H1 (cell line): ENCODE measurements at regions not wholly inside any gene's neighbourhood (a gene's known extent, or its start where the extent isn't known, plus 50 kb on each side); places are given as distances from the start of the nearest gene placed in this dataset.

Experiments used
- CTCF ChIA-PET: fragments of 300-600 bp; sonication (Branson Sonifier 250); formaldehyde crosslinking; loops from one replicate; lab custom pipeline; 2021; ENCODE audit not compliant: partially characterized antibody; lab: Charles Lee
- POLR2A ChIA-PET: fragments of 300-600 bp; sonication (Branson Sonifier 250); formaldehyde crosslinking; loops from one replicate; lab custom pipeline; 2021; ENCODE audit warnings: inconsistent platforms; ENCODE audit not compliant: partially characterized antibody; lab: Charles Lee
- DNase-seq, 2 experiments: peaks; one replicate each; pipeline versions ENCODE4 v3.0.0 to v3.0.0-alpha.2; 2010 to 2022; ENCODE audit warnings: low spot score in 2 of 2, low read depth in 1 of 2, mixed read lengths in 1 of 2
- FAIRE-seq: peaks from 2 replicates; lab custom pipeline; 2011; peaks lifted over from hg19 to GRCh38; lab: Jason Lieb, UNC
- H2AFZ ChIP-seq: 2 replicates; pipeline ENCODE4 v1.8.1; 2012; ENCODE audit warnings: low read length, inconsistent platforms
- H2AK5ac ChIP-seq: 2 replicates; pipeline ENCODE4 v1.6.1; 2013; ENCODE audit warnings: low read depth, low read length
- H2BK120ac ChIP-seq: replicated peaks from 2 replicates; pipeline ENCODE3; 2013; ENCODE audit warnings: low read depth, low read length, inconsistent platforms
- H2BK12ac ChIP-seq: 2 replicates; pipeline ENCODE4 v1.6.1; 2013; ENCODE audit warnings: low read depth, low read length
- H2BK15ac ChIP-seq: 2 replicates; pipeline ENCODE4 v1.6.1; 2013; ENCODE audit warnings: low read length
- H2BK20ac ChIP-seq: 2 replicates; pipeline ENCODE4 v1.6.1; 2013; ENCODE audit warnings: low read length
- H2BK5ac ChIP-seq: 2 replicates; pipeline ENCODE4 v1.6.1; 2013; ENCODE audit warnings: low read depth, low read length
- H3K14ac ChIP-seq: 2 replicates; pipeline ENCODE4 v1.6.1; 2013; ENCODE audit warnings: inconsistent platforms; ENCODE audit not compliant: insufficient read length
- H3K18ac ChIP-seq: 2 replicates; pipeline ENCODE4 v1.6.1; 2013; ENCODE audit warnings: low read length; ENCODE audit errors: extremely low read depth
- H3K23ac ChIP-seq: 2 replicates; pipeline ENCODE4 v1.6.1; 2013; ENCODE audit warnings: inconsistent platforms; ENCODE audit not compliant: insufficient read length
- H3K23me2 ChIP-seq: 2 replicates; pipeline ENCODE4 v1.6.1; 2013; ENCODE audit warnings: low read depth, low read length
- H3K27ac ChIP-seq: 2 replicates; pipeline ENCODE4 v1.6.1; 2011; ENCODE audit warnings: low read depth, low read length, inconsistent platforms
- H3K27me3 ChIP-seq, 4 experiments: replicated peaks in 1 of 4; 1 replicate in 1 of 4; 2 replicates in 3 of 4; pipeline versions ENCODE4 v1.6.1 to v1.8.1; 2011 to 2013; ENCODE audit warnings: low read length in 3 of 4, mild to moderate bottlenecking in 3 of 4, inconsistent platforms in 2 of 4, mixed read lengths in 2 of 4, moderate library complexity in 1 of 4; ENCODE audit not compliant: control insufficient read depth in 3 of 4, insufficient read depth in 3 of 4; ENCODE audit errors: extremely low read depth in 1 of 4
- H3K36me3 ChIP-seq, 4 experiments: 2 replicates each; pipeline versions ENCODE4 v1.6.1 to v1.8.1; 2011 to 2013; ENCODE audit warnings: mild to moderate bottlenecking in 4 of 4, low read length in 3 of 4, moderate library complexity in 2 of 4, control low read depth in 1 of 4, inconsistent platforms in 1 of 4; ENCODE audit not compliant: insufficient read depth in 4 of 4, control insufficient read depth in 2 of 4
- H3K4ac ChIP-seq: replicated peaks from 2 replicates; pipeline ENCODE3; 2013; ENCODE audit warnings: low read length, low read depth, mixed read lengths, inconsistent platforms; ENCODE audit not compliant: insufficient read length
- H3K4me1 ChIP-seq, 4 experiments: replicated peaks in 1 of 4; 1 replicate in 1 of 4; 2 replicates in 3 of 4; pipeline versions ENCODE4 v1.6.1 to v1.8.1; 2011 to 2013; ENCODE audit warnings: low read length in 3 of 4, inconsistent platforms in 2 of 4, mixed read lengths in 1 of 4; ENCODE audit not compliant: insufficient read depth in 4 of 4, control insufficient read depth in 3 of 4
- H3K4me2 ChIP-seq, 2 experiments: 2 replicates each; pipeline versions ENCODE4 v1.6.1 to v1.8.1; 2011 to 2013; ENCODE audit warnings: low read depth in 2 of 2, low read length in 2 of 2, control low read depth in 1 of 2, inconsistent platforms in 1 of 2, mild to moderate bottlenecking in 1 of 2; ENCODE audit not compliant: insufficient read depth in 1 of 2
- H3K4me3 ChIP-seq, 4 experiments: fragments of 200-600, 300-600 bp in 1 of 4; sonication (generic), shearing (Covaris generic), sonication (Bioruptor Twin) in 1 of 4; 2 replicates each; pipeline versions ENCODE4 v1.5.1 to v1.8.1; 2011 to 2016; ENCODE audit warnings: low read length in 4 of 4, low read depth in 3 of 4, control low read depth in 2 of 4, inconsistent platforms in 2 of 4, mild to moderate bottlenecking in 2 of 4, mixed read lengths in 1 of 4, moderate library complexity in 1 of 4; ENCODE audit not compliant: insufficient read depth in 2 of 4; ENCODE audit errors: extremely low read depth in 1 of 4
- H3K56ac ChIP-seq: replicated peaks from 2 replicates; pipeline ENCODE3; 2013; ENCODE audit warnings: low read depth, mild to moderate bottlenecking, mixed read lengths, low read length, inconsistent platforms; ENCODE audit not compliant: insufficient read length
- H3K79me1 ChIP-seq: 2 replicates; pipeline ENCODE4 v1.6.1; 2013; ENCODE audit warnings: low read depth, low read length, control low read depth
- H3K79me2 ChIP-seq, 2 experiments: 2 replicates each; pipeline versions ENCODE4 v1.6.1 to v1.8.1; 2012 to 2013; ENCODE audit warnings: low read length in 2 of 2, mild to moderate bottlenecking in 2 of 2, inconsistent platforms in 1 of 2; ENCODE audit not compliant: insufficient read depth in 2 of 2, control insufficient read depth in 1 of 2
- H3K9ac ChIP-seq, 4 experiments: replicated peaks in 1 of 4; 1 replicate in 1 of 4; 2 replicates in 3 of 4; pipeline versions ENCODE4 v1.6.1 to v1.8.1; 2011 to 2013; ENCODE audit warnings: low read depth in 3 of 4, low read length in 3 of 4, control low read depth in 2 of 4, mild to moderate bottlenecking in 2 of 4, moderate library complexity in 2 of 4, inconsistent platforms in 1 of 4; ENCODE audit errors: extremely low read depth in 1 of 4
- H3K9me3 ChIP-seq, 2 experiments: 2 replicates each; pipeline versions ENCODE4 v1.6.1 to v1.8.1; 2012 to 2013; ENCODE audit warnings: mild to moderate bottlenecking in 2 of 2, moderate library complexity in 2 of 2, control low read depth in 1 of 2, inconsistent platforms in 1 of 2, low read depth in 1 of 2, low read length in 1 of 2, mixed read lengths in 1 of 2; ENCODE audit not compliant: insufficient read depth in 2 of 2
- H4K20me1 ChIP-seq, 2 experiments: replicated peaks in 1 of 2; 2 replicates each; pipeline versions ENCODE3 to v1.8.1; 2011 to 2013; ENCODE audit warnings: inconsistent platforms in 2 of 2, low read length in 2 of 2, mild to moderate bottlenecking in 1 of 2; ENCODE audit not compliant: insufficient read depth in 2 of 2, control insufficient read depth in 1 of 2
- H4K5ac ChIP-seq: 2 replicates; pipeline ENCODE4 v1.6.1; 2013; ENCODE audit warnings: low read length, low read depth, mixed read lengths, inconsistent platforms; ENCODE audit not compliant: insufficient read length
- H4K8ac ChIP-seq: 2 replicates; pipeline ENCODE4 v1.8.0; 2013; ENCODE audit warnings: mild to moderate bottlenecking, moderate library complexity, low read length, inconsistent platforms; ENCODE audit not compliant: insufficient read depth; ENCODE audit errors: extremely low read depth
- H4K91ac ChIP-seq: replicated peaks from 2 replicates; pipeline ENCODE3; 2013; ENCODE audit warnings: low read length, mixed read lengths, inconsistent platforms; ENCODE audit not compliant: insufficient read length
- CBX5 ChIP-seq: fragments of 300-800, 300-1000 bp; sonication (generic); IDR thresholded peaks from 2 replicates; pipeline ENCODE4 v1.7.1; 2016; ENCODE audit warnings: antibody characterized with exemption, low read length, low read depth
- CEBPB ChIP-seq: IDR thresholded peaks from 2 replicates; pipeline ENCODE4 v1.6.1; 2012; ENCODE audit warnings: low read depth, low read length
- CHD2 ChIP-seq: IDR thresholded peaks from 2 replicates; pipeline ENCODE4 v1.6.1; 2012; ENCODE audit warnings: low read length, improper control_type of control experiment
- FOSL1 ChIP-seq: IDR thresholded peaks from 2 replicates; pipeline ENCODE4 v1.6.1; 2011; ENCODE audit warnings: mild to moderate bottlenecking, low read depth, low read length, moderate library complexity; ENCODE audit not compliant: insufficient read depth
- KDM1A ChIP-seq: fragments of 200-600, 300-600 bp; sonication (generic); IDR thresholded peaks from 2 replicates; pipeline ENCODE4 v1.7.1; 2016; ENCODE audit warnings: mild to moderate bottlenecking, low read length, borderline replicate concordance
- RFX5 ChIP-seq: IDR thresholded peaks from 2 replicates; pipeline ENCODE4 v1.6.1; 2011; ENCODE audit warnings: low read depth, low read length, improper control_type of control experiment, borderline replicate concordance
- RNF2 ChIP-seq: fragments of 200-900, 300-1000 bp; sonication (generic); IDR thresholded peaks from 2 replicates; pipeline ENCODE4 v1.7.1; 2016; ENCODE audit warnings: borderline replicate concordance, low read depth, mild to moderate bottlenecking, antibody characterized with exemption, low read length; ENCODE audit not compliant: poor library complexity, severe bottlenecking; ENCODE audit errors: missing control alignments
- SIRT6 ChIP-seq: IDR thresholded peaks from one replicate; pipeline ENCODE4 v1.7.1; 2012; ENCODE audit warnings: low read length, inconsistent platforms
- SP1 ChIP-seq: IDR thresholded peaks from 2 replicates; pipeline ENCODE4 v1.6.1; 2011; ENCODE audit warnings: low read depth, low read length
- SP2 ChIP-seq: IDR thresholded peaks from 2 replicates; pipeline ENCODE4 v1.6.1; 2012; ENCODE audit warnings: mild to moderate bottlenecking, low read length, inconsistent platforms
- TAF1 ChIP-seq: IDR thresholded peaks from 2 replicates; pipeline ENCODE4 v1.6.1; 2011; ENCODE audit warnings: mild to moderate bottlenecking, low read depth, low read length
- YY1 ChIP-seq: IDR thresholded peaks from 2 replicates; pipeline ENCODE4 v1.6.1; 2011; ENCODE audit warnings: low read depth, mild to moderate bottlenecking, low read length
- WGBS, 2 experiments: shearing (Covaris generic) in 1 of 2; methylation state at CpG; one replicate each; pipeline versions ENCODE4 v1.1.6 to v1.1.7; 2013 to 2015; ENCODE audit warnings: low lambda C conversion rate in 2 of 2, mixed read lengths in 2 of 2, inconsistent platforms in 1 of 2, low coverage in 1 of 2, missing lambda C conversion rate in 1 of 2; ENCODE audit not compliant: insufficient replicate concordance in 2 of 2, insufficient coverage in 1 of 2, insufficient read length in 1 of 2; ENCODE audit errors: extremely low coverage in 1 of 2, missing lambda C conversion rate in 1 of 2; 5-methylcytosine and 5-hydroxymethylcytosine counted together

- Histone ChIP-seq H2BK12ac (no peak overlapping the region), H3K18ac (no peak overlapping the region), H3K4me2 (no peak overlapping the region), H3K14ac (no peak overlapping the region), H3K23ac (no peak overlapping the region), H4K20me1 (peaks cover 0 to 1% of the 10 kb centered on the region in 2 experiments), H4K8ac (no peak overlapping the region), H3K79me2 (no peaks in the 10 kb centered on the region), H2BK20ac (no peak overlapping the region), H3K56ac (no peak overlapping the region), H3K9me3 (no peaks in the 10 kb centered on the region), H3K27me3 (peaks cover 0 to 8% (median 5%) of the 10 kb centered on the region in 4 experiments; a peak in 6 of 7 replicates), H3K27ac (no peak overlapping the region), H3K36me3 (no peaks in the 10 kb centered on the region), H2AFZ (no peak overlapping the region), H3K79me1 (no peaks in the 10 kb centered on the region), H2BK120ac (no peak overlapping the region), H2BK15ac (no peak overlapping the region), H3K4me1 (peaks cover 0 to 4% (median 1%) of the 10 kb centered on the region in 4 experiments; a peak in 4 of 7 replicates), H4K5ac (no peak overlapping the region), H3K9ac (no peak overlapping the region), H3K4me3 (no peak overlapping the region), H3K4ac (no peak overlapping the region), H4K91ac (no peak overlapping the region), H2BK5ac (no peak overlapping the region), H3K23me2 (peaks cover 7% of the 10 kb centered on the region; the same call in 1 of the 2 replicates), H2AK5ac (no peak overlapping the region)
- POLR2A ChIA-PET: interaction anchor here (1.3 kb wide), 1 partner anchor 39 kb away, joined by 3 read pairs; no protein-coding TSS in a partner anchor
- FAIRE-seq (no peak), DNase-seq (no peak)
- CTCF ChIA-PET: interaction anchor here (0.7 kb wide), 1 partner anchor 38 kb away, joined by 3 read pairs; no protein-coding TSS in a partner anchor
- no peak for TF ChIP-seq CBX5
- no peak for TF ChIP-seq SP1
- TF ChIP-seq SP2: no peak
- TF ChIP-seq CEBPB: no peak
- TF ChIP-seq CHD2: no peak
- no peak for TF ChIP-seq KDM1A
- no peak for TF ChIP-seq SIRT6
- TF ChIP-seq FOSL1: no peak
- no peak for TF ChIP-seq RFX5
- TF ChIP-seq RNF2: no peak
- no peak for TF ChIP-seq YY1
- no peak for TF ChIP-seq TAF1
- WGBS, 2 experiments: 92% methylated on average over 3 of the region's 4 CpGs; no CpG with 5 or more reads in 1 of the 2 experiments
Measured at GRCh38 chr7:66415659-66416265, 210.6 kb downstream of the TPST1 start.
